Type B pancreatic cell (in vitro differentiated cells): ENCODE measurements at regions not wholly inside any gene's neighbourhood (a gene's known extent, or its start where the extent isn't known, plus 50 kb on each side); places are given as distances from the start of the nearest gene placed in this dataset.

Experiments used
- DNase-seq: peaks from one replicate; pipeline ENCODE4 v3.0.0; 2021; ENCODE audit warnings: mixed read lengths; ENCODE audit not compliant: unreplicated experiment; ENCODE audit errors: extremely low spot score
- H3K27ac Mint-ChIP-seq: 2 replicates; pipeline ENCODE4 v1.8.0; 2021; ENCODE audit warnings: mild to moderate bottlenecking, mixed read lengths
- H3K27me3 Mint-ChIP-seq: 2 replicates; pipeline ENCODE4 v1.8.0; 2021; ENCODE audit warnings: mixed read lengths
- H3K36me3 Mint-ChIP-seq: 2 replicates; pipeline ENCODE4 v1.8.0; 2021; ENCODE audit warnings: mixed read lengths
- H3K4me1 Mint-ChIP-seq: one replicate; pipeline ENCODE4 v1.8.0; 2021; ENCODE audit warnings: mixed read lengths; ENCODE audit not compliant: unreplicated experiment
- H3K4me3 Mint-ChIP-seq: 2 replicates; pipeline ENCODE4 v1.8.0; 2021; ENCODE audit warnings: mild to moderate bottlenecking, mixed read lengths
- H3K9me3 Mint-ChIP-seq: 2 replicates; pipeline ENCODE4 v1.8.0; 2021; ENCODE audit warnings: mixed read lengths
- TF ChIP-seq, protein P1 (sequence below): fragments of 200-600 bp; sonication (generic); conservative IDR thresholded peaks from 2 replicates; pipeline ENCODE4 v1.5.0; 2021; ENCODE audit warnings: antibody characterized with exemption, mild to moderate bottlenecking

DNA sequence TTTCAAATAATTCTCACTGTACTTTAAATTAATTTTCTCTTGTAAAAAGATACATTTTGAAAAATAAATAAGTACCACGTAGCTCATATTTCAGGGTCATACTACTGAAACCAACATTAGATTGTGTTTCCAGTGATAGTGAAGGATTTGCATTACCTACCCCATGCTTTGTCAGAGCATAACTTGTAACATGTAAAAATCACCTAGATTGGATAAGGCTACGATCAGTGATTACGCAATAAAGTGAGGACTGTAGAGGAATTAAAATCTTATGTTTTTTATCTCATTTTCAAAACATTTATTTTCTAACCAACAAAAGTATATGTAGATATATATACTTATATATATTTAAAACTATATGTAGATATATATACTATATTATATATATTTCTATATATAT, 89.4 kb upstream of the VRK2 start:
- peaks cover 4% of the 10 kb centered on the region for H3K27me3 Mint-ChIP-seq
- DNase-seq, result no peak
- H3K4me1 Mint-ChIP-seq, result no peaks in the 10 kb centered on the region
- H3K9me3 Mint-ChIP-seq, result no peaks in the 10 kb centered on the region
- no peak overlapping the region for H3K4me3 Mint-ChIP-seq
- TF ChIP-seq, protein P1, sequence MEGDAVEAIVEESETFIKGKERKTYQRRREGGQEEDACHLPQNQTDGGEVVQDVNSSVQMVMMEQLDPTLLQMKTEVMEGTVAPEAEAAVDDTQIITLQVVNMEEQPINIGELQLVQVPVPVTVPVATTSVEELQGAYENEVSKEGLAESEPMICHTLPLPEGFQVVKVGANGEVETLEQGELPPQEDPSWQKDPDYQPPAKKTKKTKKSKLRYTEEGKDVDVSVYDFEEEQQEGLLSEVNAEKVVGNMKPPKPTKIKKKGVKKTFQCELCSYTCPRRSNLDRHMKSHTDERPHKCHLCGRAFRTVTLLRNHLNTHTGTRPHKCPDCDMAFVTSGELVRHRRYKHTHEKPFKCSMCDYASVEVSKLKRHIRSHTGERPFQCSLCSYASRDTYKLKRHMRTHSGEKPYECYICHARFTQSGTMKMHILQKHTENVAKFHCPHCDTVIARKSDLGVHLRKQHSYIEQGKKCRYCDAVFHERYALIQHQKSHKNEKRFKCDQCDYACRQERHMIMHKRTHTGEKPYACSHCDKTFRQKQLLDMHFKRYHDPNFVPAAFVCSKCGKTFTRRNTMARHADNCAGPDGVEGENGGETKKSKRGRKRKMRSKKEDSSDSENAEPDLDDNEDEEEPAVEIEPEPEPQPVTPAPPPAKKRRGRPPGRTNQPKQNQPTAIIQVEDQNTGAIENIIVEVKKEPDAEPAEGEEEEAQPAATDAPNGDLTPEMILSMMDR, result no peak
- H3K36me3 Mint-ChIP-seq, result no peaks in the 10 kb centered on the region
- H3K27ac Mint-ChIP-seq, result no peak overlapping the region

DNA sequence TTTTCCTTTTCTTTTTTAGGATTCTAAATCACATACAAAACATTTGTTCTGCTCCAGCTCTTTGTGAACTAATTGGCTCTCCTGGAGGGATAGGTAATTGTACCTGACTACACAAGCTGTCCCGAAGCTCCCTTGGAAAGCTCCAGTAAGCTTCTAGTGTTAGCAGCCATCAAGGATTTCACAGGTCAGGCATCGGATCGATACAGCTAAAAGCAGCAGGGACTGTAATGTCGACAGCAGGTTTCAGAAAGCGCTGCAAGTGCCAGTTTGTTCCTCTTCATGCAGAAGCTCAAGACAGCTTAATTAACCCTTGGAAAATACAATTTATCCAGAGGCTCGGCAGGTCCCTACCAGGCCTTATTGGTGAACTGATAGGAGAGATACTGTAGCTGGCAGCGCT, 87.2 kb upstream of the VRK2 start:
- H3K27me3 Mint-ChIP-seq, result peaks cover 6% of the 10 kb centered on the region
- H3K4me1 Mint-ChIP-seq, result no peaks in the 10 kb centered on the region
- H3K9me3 Mint-ChIP-seq, result no peaks in the 10 kb centered on the region
- TF ChIP-seq, protein P1, result no peak
- H3K27ac Mint-ChIP-seq, result no peak overlapping the region
- no peak for DNase-seq
- no peaks in the 10 kb centered on the region for H3K36me3 Mint-ChIP-seq
- no peak overlapping the region for H3K4me3 Mint-ChIP-seq

DNA sequence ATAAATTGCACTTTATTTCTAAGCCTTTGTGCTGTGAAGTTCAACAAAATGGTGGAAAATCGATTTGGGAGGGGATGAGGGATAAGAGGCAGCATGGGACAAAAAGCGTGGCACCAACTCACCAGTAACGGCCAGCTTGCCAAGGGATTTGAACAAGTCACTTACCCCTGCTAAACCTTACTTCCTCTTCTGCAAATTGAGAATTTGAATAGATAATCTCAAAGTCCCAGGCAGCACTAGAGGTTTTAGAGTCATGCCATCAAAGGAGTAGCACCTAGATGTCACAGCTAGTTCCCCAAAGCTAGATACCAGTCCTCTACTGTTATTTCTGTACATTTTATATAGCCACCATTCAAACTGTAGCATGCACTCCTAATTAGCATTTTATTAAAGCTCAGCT, 83.7 kb upstream of the VRK2 start:
- Mint-ChIP-seq H3K4me3 (no peak overlapping the region), H3K27me3 (peaks cover 6% of the 10 kb centered on the region), H3K36me3 (no peaks in the 10 kb centered on the region), H3K27ac (no peak overlapping the region), H3K4me1 (no peaks in the 10 kb centered on the region), H3K9me3 (no peaks in the 10 kb centered on the region)
- TF ChIP-seq, protein P1, result no peak
- DNase-seq, result no peak

DNA sequence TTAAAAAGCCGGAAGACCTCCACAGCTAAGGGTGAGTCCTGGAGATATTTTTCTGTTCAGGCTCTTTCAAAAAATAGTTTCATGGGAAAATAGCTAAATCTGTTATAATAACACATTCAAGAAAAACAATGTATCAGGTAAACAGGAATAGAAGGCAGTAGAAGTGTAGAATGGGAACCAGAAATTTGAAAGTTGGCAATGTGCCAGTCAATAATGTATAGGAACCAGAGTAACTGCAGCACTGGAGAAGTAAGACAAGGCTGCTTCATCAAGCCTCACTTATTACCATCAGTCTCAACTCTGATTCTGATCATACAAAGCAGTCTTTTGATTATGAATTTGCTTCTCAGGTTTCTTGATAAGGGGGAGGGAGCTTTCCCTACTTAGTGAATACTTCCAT, 81.4 kb upstream of the VRK2 start:
- Mint-ChIP-seq H3K4me3 (no peak overlapping the region), H3K36me3 (no peaks in the 10 kb centered on the region), H3K27ac (no peak overlapping the region), H3K4me1 (no peaks in the 10 kb centered on the region), H3K9me3 (no peaks in the 10 kb centered on the region), H3K27me3 (peaks cover 2% of the 10 kb centered on the region)
- no peak for DNase-seq
- TF ChIP-seq, protein P1, result no peak

DNA sequence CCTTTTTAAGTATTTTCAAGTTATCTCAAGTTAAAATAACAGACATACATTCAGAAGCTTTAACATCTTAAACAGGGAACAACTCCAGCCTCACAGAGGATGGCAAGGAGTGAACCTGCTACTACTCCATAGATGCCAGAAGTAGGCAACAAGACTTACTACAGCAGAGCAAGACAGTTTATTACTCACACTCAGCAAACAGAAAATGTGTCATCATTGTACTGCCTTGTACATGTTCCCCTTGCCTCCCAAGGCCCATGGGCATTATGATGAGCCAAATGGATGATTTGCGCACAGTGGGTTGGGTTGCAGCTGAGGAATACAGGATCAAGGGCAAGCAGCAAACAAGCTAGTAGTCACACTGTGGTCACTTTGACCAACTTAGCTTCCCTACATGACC, 80.6 kb upstream of the VRK2 start:
- TF ChIP-seq, protein P1, result no peak
- Mint-ChIP-seq H3K36me3 (no peaks in the 10 kb centered on the region), H3K27me3 (peaks cover 2% of the 10 kb centered on the region), H3K9me3 (no peaks in the 10 kb centered on the region), H3K4me3 (no peak overlapping the region), H3K4me1 (no peaks in the 10 kb centered on the region), H3K27ac (no peak overlapping the region)
- no peak for DNase-seq

DNA sequence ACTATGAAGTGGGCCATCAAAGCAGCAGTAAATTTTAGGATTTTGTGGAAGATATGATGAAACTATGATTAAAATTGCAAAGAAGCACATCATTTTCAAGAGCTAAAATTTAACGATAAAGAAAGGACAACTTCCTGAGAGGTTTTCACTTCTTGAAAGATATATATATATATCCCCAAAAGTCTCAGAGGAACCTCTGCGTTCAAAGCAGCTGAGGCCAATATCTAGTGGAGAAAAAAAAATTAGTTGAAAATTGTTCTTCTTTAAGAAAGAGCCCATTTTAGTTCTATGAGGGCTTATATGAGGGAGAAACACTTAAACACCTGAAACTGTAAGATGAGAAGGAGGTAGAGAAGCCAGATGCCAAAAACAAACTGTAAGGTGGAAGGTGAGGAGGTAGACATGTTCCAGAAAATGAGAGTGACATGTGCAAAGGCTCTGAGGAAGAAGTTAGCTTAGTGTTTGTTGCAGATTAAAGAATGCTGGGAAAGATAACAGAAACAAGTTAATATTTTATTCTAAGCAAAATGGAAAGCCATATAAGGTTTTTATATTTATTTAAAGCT, 72.9 kb upstream of the VRK2 start:
- H3K27ac Mint-ChIP-seq, result no peak overlapping the region
- no peak overlapping the region for H3K4me3 Mint-ChIP-seq
- no peaks in the 10 kb centered on the region for H3K36me3 Mint-ChIP-seq
- no peak for DNase-seq
- no peaks in the 10 kb centered on the region for H3K4me1 Mint-ChIP-seq
- H3K9me3 Mint-ChIP-seq, result no peaks in the 10 kb centered on the region
- TF ChIP-seq, protein P1, result no peak
- H3K27me3 Mint-ChIP-seq, result no peaks in the 10 kb centered on the region
